ENCODE measurements at regions not wholly inside any gene's neighbourhood (a gene's known extent, or its start where the extent isn't known, plus 50 kb on each side); places are given as distances from the start of the nearest gene placed in this dataset.

- Histone ChIP-seq H3K27me3 (no peaks in the 10 kb centered on the region), H3K36me3 (no peaks in the 10 kb centered on the region), H3K4me1 (no peaks in the 10 kb centered on the region), H3K4me3 (no peak overlapping the region), H3K9me3 (no peaks in the 10 kb centered on the region), H3K27ac (no peak overlapping the region)
- no peak for TF ChIP-seq CTCF (IDR thresholded peaks at IDR 0.05)
- no peak for TF ChIP-seq POLR2A (IDR thresholded peaks at IDR 0.05)
- no peak for DNase-seq
Observed at GRCh38 chr5:67401172-67401571, 204.6 kb upstream of the CD180 start.

GRCh38 chr5:67400752-67401151, 204.2 kb upstream of the CD180 start:
- no peaks in the 10 kb centered on the region for H3K9me3 ChIP-seq
- no peaks in the 10 kb centered on the region for H3K27me3 ChIP-seq
- DNase-seq = no peak
- TF ChIP-seq POLR2A (IDR thresholded peaks at IDR 0.05) (no peak), CTCF (IDR thresholded peaks at IDR 0.05) (no peak)
- H3K4me1 ChIP-seq = no peaks in the 10 kb centered on the region
- H3K4me3 ChIP-seq = no peak overlapping the region
- no peaks in the 10 kb centered on the region for H3K36me3 ChIP-seq
- H3K27ac ChIP-seq = no peak overlapping the region

GRCh38 chr5:67395790-67396418, 199.3 kb upstream of the CD180 start:
- Histone ChIP-seq H3K9me3 (no peaks in the 10 kb centered on the region), H3K4me1 (no peaks in the 10 kb centered on the region), H3K36me3 (no peaks in the 10 kb centered on the region), H3K27me3 (no peaks in the 10 kb centered on the region), H3K4me3 (no peak overlapping the region), H3K27ac (no peak overlapping the region)
- no peak for DNase-seq
- TF ChIP-seq POLR2A (IDR thresholded peaks at IDR 0.05) (no peak), CTCF (IDR thresholded peaks at IDR 0.05) (peak in 1 of 6 experiments; percentile 21)

GRCh38 chr5:67393211-67393610, 196.6 kb upstream of the CD180 start:
- Histone ChIP-seq H3K4me3 (no peak overlapping the region), H3K36me3 (no peaks in the 10 kb centered on the region), H3K27me3 (no peaks in the 10 kb centered on the region), H3K4me1 (no peaks in the 10 kb centered on the region), H3K27ac (no peak overlapping the region), H3K9me3 (no peaks in the 10 kb centered on the region)
- DNase-seq = no peak
- no peak for TF ChIP-seq CTCF (IDR thresholded peaks at IDR 0.05)
- no peak for TF ChIP-seq POLR2A (IDR thresholded peaks at IDR 0.05)

GRCh38 chr5:67390935-67391334, 194.3 kb upstream of the CD180 start:
- Histone ChIP-seq H3K36me3 (no peaks in the 10 kb centered on the region), H3K9me3 (no peaks in the 10 kb centered on the region), H3K27ac (no peak overlapping the region), H3K4me1 (no peaks in the 10 kb centered on the region), H3K4me3 (no peak overlapping the region), H3K27me3 (no peaks in the 10 kb centered on the region)
- TF ChIP-seq CTCF (IDR thresholded peaks at IDR 0.05) = no peak
- no peak for DNase-seq

- Histone ChIP-seq H3K27ac (no peak overlapping the region), H3K4me1 (no peaks in the 10 kb centered on the region), H3K9me3 (no peaks in the 10 kb centered on the region), H3K4me3 (no peak overlapping the region), H3K36me3 (no peaks in the 10 kb centered on the region), H3K27me3 (no peaks in the 10 kb centered on the region)
- TF ChIP-seq POLR2A (IDR thresholded peaks at IDR 0.05) = no peak
- no peak for TF ChIP-seq CTCF (IDR thresholded peaks at IDR 0.05)
- DNase-seq = no peak
Observed at GRCh38 chr5:67383451-67383850, 186.9 kb upstream of the CD180 start.

All from Peyer's patch (tissue), 4 donors.